GM12878 (cell line): ENCODE measurements at regions not wholly inside any gene's neighbourhood (a gene's known extent, or its start where the extent isn't known, plus 50 kb on each side); places are given as distances from the start of the nearest gene placed in this dataset.
"Not testable (repeated sequence)": the region's sequence is repeated elsewhere in the genome, so short reads cannot be mapped to it uniquely, and the experiment has no call there.

Source experiments
- ATAC-seq: fragments of 200-7000 bp; cut with Tn5 transposase; 3 replicates; pipeline ENCODE4 v1.9.1; 2020; ENCODE audit warnings: mild to moderate bottlenecking, moderate library complexity
- BruUV-seq: library from RNA; stranded (reverse); fragments of 400-500 nt; replicated peaks from 2 replicates; lab custom pipeline; 2021; lab: Mats Ljungman, UMichigan
- CTCF ChIA-PET: fragments of 300-600 bp; sonication (Branson Sonifier 250); formaldehyde crosslinking; extraction: SDS; loops from one replicate; lab custom pipeline; 2021; ENCODE audit warnings: inconsistent platforms; lab: Yijun Ruan, JAX
- POLR2A ChIA-PET: fragments of 350-600 bp; formaldehyde crosslinking; extraction: SDS; loops from one replicate; lab custom pipeline; 2021; ENCODE audit warnings: inconsistent platforms; lab: Charles Lee
- RAD21 ChIA-PET: fragments of 300-600 bp; sonication (Branson Sonifier 250); formaldehyde crosslinking; loops from one replicate; lab custom pipeline; 2023; ENCODE audit warnings: antibody characterized with exemption; ENCODE audit not compliant: unreplicated experiment; lab: Charles Lee
- SMC1A ChIA-PET: fragments of 300-600 bp; sonication (Branson Sonifier 250); formaldehyde crosslinking; loops from one replicate; lab custom pipeline; 2023; ENCODE audit not compliant: unreplicated experiment, uncharacterized antibody; lab: Charles Lee
- DNase-seq: peaks from one replicate; pipeline ENCODE4 v3.0.0-alpha.2; 2011; ENCODE audit warnings: low read depth, low spot score
- FAIRE-seq: peaks from 3 replicates; lab custom pipeline; 2011; peaks lifted over from hg19 to GRCh38; lab: Jason Lieb, UNC
- H2AFZ ChIP-seq: 2 replicates; pipeline ENCODE4 v1.6.0; 2011; ENCODE audit warnings: low read depth, low read length, control low read depth; ENCODE audit not compliant: control insufficient read depth
- H3K27ac ChIP-seq: 2 replicates; pipeline ENCODE4 v1.5.1; 2011; ENCODE audit warnings: control low read depth; ENCODE audit not compliant: control insufficient read depth, insufficient read depth
- H3K27me3 ChIP-seq, 2 experiments: replicated peaks in 1 of 2; 2 replicates each; pipeline versions ENCODE4 v1.6.0 to v1.6.1; 2011; ENCODE audit warnings: low read length in 1 of 2; ENCODE audit not compliant: control insufficient read depth in 2 of 2, insufficient read depth in 2 of 2
- H3K36me3 ChIP-seq, 2 experiments: 2 replicates each; pipeline ENCODE4 v1.5.1; 2011; ENCODE audit warnings: low read length in 1 of 2; ENCODE audit not compliant: control insufficient read depth in 2 of 2, insufficient read depth in 2 of 2
- H3K4me1 ChIP-seq: 2 replicates; pipeline ENCODE4 v1.6.1; 2011; ENCODE audit warnings: mild to moderate bottlenecking, low read length, moderate library complexity, mixed read lengths; ENCODE audit not compliant: control insufficient read depth, insufficient read depth
- H3K4me2 ChIP-seq: 2 replicates; pipeline ENCODE4 v1.6.0; 2011; ENCODE audit warnings: control low read depth; ENCODE audit not compliant: control insufficient read depth, insufficient read depth
- H3K4me3 ChIP-seq: fragments of 200-600 bp; sonication (generic); 2 replicates; pipeline ENCODE4 v1.5.1; 2016
- H3K79me2 ChIP-seq: 2 replicates; pipeline ENCODE4 v1.6.0; 2011; ENCODE audit warnings: low read length; ENCODE audit not compliant: control insufficient read depth, insufficient read depth
- H3K9ac ChIP-seq: 2 replicates; pipeline ENCODE4 v1.8.0; 2011; ENCODE audit warnings: low read length, control low read depth, mixed read lengths; ENCODE audit not compliant: control insufficient read depth, insufficient read depth
- H3K9me3 ChIP-seq: replicated peaks from 3 replicates; pipeline ENCODE4 v1.5.1; 2011; ENCODE audit warnings: mild to moderate bottlenecking, low read length; ENCODE audit not compliant: control insufficient read depth, insufficient read depth
- H4K20me1 ChIP-seq: 2 replicates; pipeline ENCODE4 v1.6.0; 2011; ENCODE audit not compliant: control insufficient read depth, insufficient read depth
- MYC ChIP-seq: IDR thresholded peaks from 2 replicates; pipeline ENCODE4 v1.6.1; 2011; ENCODE audit warnings: mild to moderate bottlenecking, low read length, moderate library complexity, inconsistent platforms; ENCODE audit not compliant: insufficient read depth, insufficient replicate concordance, insufficient read length, severe bottlenecking
- RCOR1 ChIP-seq: conservative IDR thresholded peaks from 2 replicates; pipeline ENCODE4 v1.6.1; 2012; ENCODE audit warnings: low read depth, low read length, improper control_type of control experiment
- SMC3 ChIP-seq: IDR thresholded peaks from 2 replicates; pipeline ENCODE4 v1.6.1; 2011; ENCODE audit warnings: low read length, improper control_type of control experiment, borderline replicate concordance
- TBL1XR1 ChIP-seq: IDR thresholded peaks from 2 replicates; pipeline ENCODE4 v1.6.1; 2012; ENCODE audit warnings: low read depth, low read length, improper control_type of control experiment
- WGBS: methylation state at CpG from one replicate; pipeline ENCODE4 v1.1.6; 2016; ENCODE audit warnings: low lambda C conversion rate; ENCODE audit not compliant: insufficient replicate concordance, insufficient coverage; ENCODE audit errors: missing lambda C conversion rate; 5-methylcytosine and 5-hydroxymethylcytosine counted together
- in situ Hi-C: fragments of 300-500 bp; cut with MboI; formaldehyde crosslinking; loops from 9 replicates; pipeline ENCODE4 v1.14.3; 2018; ENCODE audit warnings: mixed read lengths
- intact Hi-C: fragments of 100-400 bp; cut with micrococcal nuclease; formaldehyde crosslinking; loops from one replicate; pipeline ENCODE4 v1.14.2; 2022; ENCODE audit not compliant: unreplicated experiment
- TF ChIP-seq, protein P1 (sequence below): IDR thresholded peaks from 2 replicates; pipeline ENCODE4 v1.6.1; 2011; ENCODE audit warnings: mild to moderate bottlenecking, low read depth, low read length, moderate library complexity; ENCODE audit not compliant: insufficient replicate concordance

DNA sequence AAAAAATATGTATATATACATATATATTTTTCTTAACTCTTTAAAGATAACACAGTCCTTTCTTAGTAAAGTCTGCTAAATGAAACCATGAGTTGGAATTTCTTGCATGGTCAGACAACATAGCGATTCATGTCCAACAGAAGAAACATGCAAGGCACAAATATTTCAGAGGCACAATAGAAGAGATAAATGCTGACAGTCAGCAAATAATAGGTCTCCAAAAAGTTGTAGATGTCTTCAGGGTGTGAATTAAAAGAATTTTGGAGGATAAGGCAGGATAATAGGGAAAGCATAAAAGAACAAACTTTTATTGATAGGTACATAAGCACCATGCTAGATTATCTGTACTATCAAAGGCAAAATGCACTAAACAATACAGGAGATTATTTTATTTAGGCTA is 800.2 kb downstream of the PLCL1 start (continued):
- TF ChIP-seq, protein P1, sequence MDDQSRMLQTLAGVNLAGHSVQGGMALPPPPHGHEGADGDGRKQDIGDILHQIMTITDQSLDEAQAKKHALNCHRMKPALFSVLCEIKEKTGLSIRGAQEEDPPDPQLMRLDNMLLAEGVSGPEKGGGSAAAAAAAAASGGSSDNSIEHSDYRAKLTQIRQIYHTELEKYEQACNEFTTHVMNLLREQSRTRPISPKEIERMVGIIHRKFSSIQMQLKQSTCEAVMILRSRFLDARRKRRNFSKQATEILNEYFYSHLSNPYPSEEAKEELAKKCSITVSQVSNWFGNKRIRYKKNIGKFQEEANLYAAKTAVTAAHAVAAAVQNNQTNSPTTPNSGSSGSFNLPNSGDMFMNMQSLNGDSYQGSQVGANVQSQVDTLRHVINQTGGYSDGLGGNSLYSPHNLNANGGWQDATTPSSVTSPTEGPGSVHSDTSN: no peak
- TF ChIP-seq SMC3 (no peak), MYC (no peak), RCOR1 (no peak), TBL1XR1 (no peak)

DNA sequence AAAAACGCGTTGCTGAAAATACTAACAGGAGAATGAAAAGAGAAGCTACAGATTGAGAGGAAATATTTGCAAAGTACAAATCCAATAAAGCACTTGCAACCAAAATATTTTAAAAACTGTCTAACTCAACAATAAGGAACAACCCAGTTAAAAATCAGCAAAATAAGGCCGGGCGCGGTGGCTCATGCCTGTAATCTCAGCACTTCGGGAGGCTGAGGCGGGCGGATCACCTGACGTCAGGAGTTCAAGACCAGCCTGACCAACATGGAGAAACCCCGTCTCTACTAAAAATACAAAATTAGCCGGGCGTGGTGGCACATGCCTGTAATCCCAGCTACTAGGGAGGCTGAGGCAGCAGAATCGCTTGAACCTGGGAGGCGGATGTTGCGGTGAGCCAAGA is 798.6 kb downstream of the PLCL1 start:
- DNase-seq, SMC1A ChIA-PET, in situ Hi-C loops, POLR2A ChIA-PET, H3K4me1 ChIP-seq, BruUV-seq, H3K27ac ChIP-seq, RAD21 ChIA-PET, H3K4me3 ChIP-seq, H3K27me3 ChIP-seq, H2AFZ ChIP-seq, H3K9ac ChIP-seq, H4K20me1 ChIP-seq, CTCF ChIA-PET, H3K9me3 ChIP-seq, H3K36me3 ChIP-seq, FAIRE-seq, ATAC-seq, intact Hi-C loops, H3K79me2 ChIP-seq, H3K4me2 ChIP-seq: not testable (repeated sequence)
- 68% methylated on average over 15 of the region's 15 CpGs for WGBS
